Upper lobe of left lung (tissue), 4 donors: ENCODE measurements at regions not wholly inside any gene's neighbourhood (a gene's known extent, or its start where the extent isn't known, plus 50 kb on each side); places are given as distances from the start of the nearest gene placed in this dataset.

Experiments used
- EP300 ChIP-seq, 4 donors: sonication (generic); formaldehyde crosslinking; IDR thresholded peaks; one replicate each; pipeline ENCODE4 v1.5.1; 2017; ENCODE audit warnings: antibody characterized with exemption in 4 of 4, control low read depth in 2 of 4
- POLR2A ChIP-seq, 4 donors: fragments of 450-650 bp; IDR thresholded peaks; one replicate each; pipeline ENCODE4 v1.5.1; 2016 to 2017; ENCODE audit warnings: antibody characterized with exemption in 4 of 4, mild to moderate bottlenecking in 2 of 4
- POLR2AphosphoS5 ChIP-seq, 2 donors: sonication (generic); formaldehyde crosslinking; IDR thresholded peaks; one replicate each; pipeline ENCODE4 v1.5.1; 2017; ENCODE audit warnings: antibody characterized with exemption in 2 of 2
- TF ChIP-seq, protein P1 (sequence below), 6 experiments: fragments of 450-650 bp in 4 of 6; fragments of 200-600 bp in 2 of 6; sonication (generic) in 2 of 6; IDR thresholded peaks; one replicate each; pipeline ENCODE4 v1.5.1; 2016 to 2019; ENCODE audit warnings: antibody characterized with exemption in 6 of 6

DNA sequence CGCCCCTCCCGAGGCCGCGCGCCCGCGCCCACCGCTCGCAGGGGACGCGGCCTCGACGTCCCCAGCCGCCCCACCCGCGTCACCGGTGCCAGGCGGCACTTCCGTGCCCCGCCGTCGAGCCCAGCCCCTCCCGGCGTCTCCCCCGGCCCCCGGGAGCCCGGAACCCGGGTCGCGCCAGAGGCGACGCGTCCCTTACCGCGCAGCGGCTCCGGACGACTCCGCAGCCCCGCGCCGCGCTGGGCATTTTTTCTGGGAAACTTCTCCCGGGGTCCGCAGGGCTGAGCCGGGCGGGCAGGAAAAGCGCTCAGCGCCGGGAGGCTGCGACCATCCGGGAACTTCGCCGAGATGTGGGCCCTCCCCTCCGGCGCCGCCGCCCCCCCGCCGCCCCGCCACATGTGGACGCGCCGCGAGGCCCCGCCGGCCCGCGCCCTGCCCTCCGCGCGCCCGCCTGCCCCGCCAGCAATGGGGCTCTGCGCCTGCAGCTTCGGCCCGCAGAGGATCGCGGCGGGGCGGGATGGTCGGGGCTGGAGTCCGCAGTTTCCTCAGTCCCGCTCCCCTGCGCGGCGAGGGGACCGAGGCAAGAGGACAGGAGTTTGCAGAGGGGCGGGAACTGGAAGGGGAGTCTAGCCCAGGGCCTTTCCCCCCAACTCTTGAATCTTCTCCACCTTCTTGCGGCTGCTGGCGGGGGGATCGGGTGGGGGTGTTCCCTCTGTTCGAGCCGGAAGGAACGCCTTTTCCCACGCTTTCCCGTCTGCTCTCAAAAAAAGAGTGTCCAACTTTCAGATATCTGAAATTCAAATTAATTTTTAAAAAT is 81.5 kb downstream of the CHRNA1 start:
- TF ChIP-seq, protein P1, sequence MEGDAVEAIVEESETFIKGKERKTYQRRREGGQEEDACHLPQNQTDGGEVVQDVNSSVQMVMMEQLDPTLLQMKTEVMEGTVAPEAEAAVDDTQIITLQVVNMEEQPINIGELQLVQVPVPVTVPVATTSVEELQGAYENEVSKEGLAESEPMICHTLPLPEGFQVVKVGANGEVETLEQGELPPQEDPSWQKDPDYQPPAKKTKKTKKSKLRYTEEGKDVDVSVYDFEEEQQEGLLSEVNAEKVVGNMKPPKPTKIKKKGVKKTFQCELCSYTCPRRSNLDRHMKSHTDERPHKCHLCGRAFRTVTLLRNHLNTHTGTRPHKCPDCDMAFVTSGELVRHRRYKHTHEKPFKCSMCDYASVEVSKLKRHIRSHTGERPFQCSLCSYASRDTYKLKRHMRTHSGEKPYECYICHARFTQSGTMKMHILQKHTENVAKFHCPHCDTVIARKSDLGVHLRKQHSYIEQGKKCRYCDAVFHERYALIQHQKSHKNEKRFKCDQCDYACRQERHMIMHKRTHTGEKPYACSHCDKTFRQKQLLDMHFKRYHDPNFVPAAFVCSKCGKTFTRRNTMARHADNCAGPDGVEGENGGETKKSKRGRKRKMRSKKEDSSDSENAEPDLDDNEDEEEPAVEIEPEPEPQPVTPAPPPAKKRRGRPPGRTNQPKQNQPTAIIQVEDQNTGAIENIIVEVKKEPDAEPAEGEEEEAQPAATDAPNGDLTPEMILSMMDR (IDR thresholded peaks at IDR 0.05), result no peak
- TF ChIP-seq POLR2A (IDR thresholded peaks at IDR 0.05) (peak in 1 of 4 donors; percentile 26), POLR2AphosphoS5 (IDR thresholded peaks at IDR 0.05) (no peak), EP300 (IDR thresholded peaks at IDR 0.05) (no peak)
